ENCODE measurements at regions not wholly inside any gene's neighbourhood (a gene's known extent, or its start where the extent isn't known, plus 50 kb on each side); places are given as distances from the start of the nearest gene placed in this dataset.

DNA sequence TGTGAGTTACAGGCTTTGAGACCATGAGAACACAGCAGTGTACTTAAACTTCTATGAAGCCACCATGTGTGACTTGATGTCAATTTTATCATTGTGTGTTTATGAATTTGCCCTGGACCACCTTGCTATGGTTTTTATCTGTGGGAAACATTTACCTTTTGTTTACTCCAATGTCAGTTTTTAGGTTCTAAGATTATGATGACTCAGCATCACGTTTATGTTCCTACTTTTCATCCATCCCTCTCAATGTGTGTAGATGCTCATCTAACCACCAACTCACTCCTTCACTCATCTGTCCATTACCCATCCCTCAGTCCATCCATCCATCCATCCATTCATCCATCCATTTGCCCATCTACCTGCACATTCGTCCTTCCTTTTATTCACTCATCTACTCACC is 338.8 kb downstream of the MIAT start:
- no peaks in the 10 kb centered on the region for H3K4me1 ChIP-seq (ENCODE audit: control insufficient read depth, insufficient read depth, low read length)
- no peak overlapping the region for H3K4me3 ChIP-seq (ENCODE audit: low read length)
- H3K27me3 ChIP-seq (ENCODE audit: control insufficient read depth, insufficient read depth, low read length): peaks cover 43% of the 10 kb centered on the region
- H3K36me3 ChIP-seq (ENCODE audit: insufficient read depth, low read length): no peaks in the 10 kb centered on the region
- H3K9ac ChIP-seq (ENCODE audit: low read depth, low read length): no peak overlapping the region
- H3K4me2 ChIP-seq (ENCODE audit: low read length): no peak overlapping the region
- H3K9me3 ChIP-seq (replicated peaks; ENCODE audit: low read length): no peaks in the 10 kb centered on the region

DNA sequence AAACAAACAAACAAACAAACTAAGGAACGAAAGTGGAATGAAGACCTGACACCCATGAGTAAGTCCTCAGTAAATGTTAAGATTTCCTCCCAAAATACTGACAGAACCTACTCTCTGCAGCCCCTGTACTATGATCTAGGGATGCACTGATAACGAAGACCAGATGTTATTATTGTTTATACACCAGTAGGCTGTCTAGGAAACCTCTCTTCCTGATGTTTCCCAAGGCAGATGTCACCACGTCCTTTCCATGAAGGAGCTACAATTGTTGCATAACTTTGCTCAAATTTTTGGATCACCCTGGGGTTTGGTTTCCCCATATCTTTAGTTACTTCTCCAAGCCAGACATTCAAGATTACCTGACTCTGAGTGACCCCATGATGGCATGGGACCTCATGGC is 340.7 kb downstream of the MIAT start:
- no peaks in the 10 kb centered on the region for H3K4me1 ChIP-seq (ENCODE audit: control insufficient read depth, insufficient read depth, low read length)
- H3K9ac ChIP-seq (ENCODE audit: low read depth, low read length): no peak overlapping the region
- no peak overlapping the region for H3K4me3 ChIP-seq (ENCODE audit: low read length)
- H3K4me2 ChIP-seq (ENCODE audit: low read length): no peak overlapping the region
- peaks cover 48% of the 10 kb centered on the region for H3K27me3 ChIP-seq (ENCODE audit: control insufficient read depth, insufficient read depth, low read length)
- no peaks in the 10 kb centered on the region for H3K36me3 ChIP-seq (ENCODE audit: insufficient read depth, low read length)
- no peaks in the 10 kb centered on the region for H3K9me3 ChIP-seq (replicated peaks; ENCODE audit: low read length)

DNA sequence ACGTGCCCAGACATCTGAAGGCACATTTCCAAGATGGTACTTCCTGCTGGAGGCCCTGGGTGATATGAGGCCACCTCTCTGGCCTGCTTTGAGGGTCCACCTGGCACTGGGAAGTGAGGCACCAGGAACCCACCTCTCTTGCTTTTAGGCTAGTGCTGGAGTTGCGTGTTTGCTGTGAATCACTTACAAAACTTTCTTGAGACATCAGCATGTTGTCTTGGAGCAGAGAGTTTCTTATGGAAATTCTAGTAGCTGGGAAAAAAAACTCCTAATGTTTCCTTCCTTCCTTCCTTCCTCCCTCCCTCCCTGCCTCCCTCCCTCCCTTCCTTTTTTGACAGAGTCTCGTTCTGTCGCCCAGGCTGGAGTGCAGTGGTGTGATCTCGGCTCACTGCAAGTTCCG is 341.3 kb downstream of the MIAT start:
- no peaks in the 10 kb centered on the region for H3K4me1 ChIP-seq (ENCODE audit: control insufficient read depth, insufficient read depth, low read length)
- H3K9ac ChIP-seq (ENCODE audit: low read depth, low read length): no peak overlapping the region
- H3K27me3 ChIP-seq (ENCODE audit: control insufficient read depth, insufficient read depth, low read length): peaks cover 49% of the 10 kb centered on the region
- H3K4me3 ChIP-seq (ENCODE audit: low read length): no peak overlapping the region
- no peaks in the 10 kb centered on the region for H3K36me3 ChIP-seq (ENCODE audit: insufficient read depth, low read length)
- no peaks in the 10 kb centered on the region for H3K9me3 ChIP-seq (replicated peaks; ENCODE audit: low read length)
- H3K4me2 ChIP-seq (ENCODE audit: low read length): no peak overlapping the region

DNA sequence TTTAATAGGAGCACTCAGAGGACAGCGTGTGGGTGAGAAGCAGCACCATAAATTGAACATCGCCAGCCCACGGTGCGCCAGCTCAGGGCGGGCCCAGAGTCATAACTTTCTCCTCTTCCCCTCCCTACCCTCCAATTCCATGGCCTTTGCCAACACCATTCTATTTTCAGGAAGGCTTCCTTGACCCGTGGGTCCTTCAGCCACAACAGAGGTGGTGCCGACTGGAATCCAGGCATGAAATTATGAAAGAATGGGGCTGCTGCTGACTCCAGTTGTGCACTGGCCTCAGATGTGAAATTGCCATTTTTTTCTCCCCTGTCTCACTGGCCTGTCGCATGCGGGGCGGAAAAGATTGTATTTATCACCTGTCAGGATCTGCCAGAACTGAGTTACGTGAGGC is 345.9 kb downstream of the MIAT start:
- H3K4me3 ChIP-seq (ENCODE audit: low read length): no peak overlapping the region
- no peaks in the 10 kb centered on the region for H3K9me3 ChIP-seq (replicated peaks; ENCODE audit: low read length)
- H3K4me2 ChIP-seq (ENCODE audit: low read length): no peak overlapping the region
- H3K27me3 ChIP-seq (ENCODE audit: control insufficient read depth, insufficient read depth, low read length): peaks cover 53% of the 10 kb centered on the region
- no peaks in the 10 kb centered on the region for H3K36me3 ChIP-seq (ENCODE audit: insufficient read depth, low read length)
- no peak overlapping the region for H3K9ac ChIP-seq (ENCODE audit: low read depth, low read length)
- H3K4me1 ChIP-seq (ENCODE audit: control insufficient read depth, insufficient read depth, low read length): no peaks in the 10 kb centered on the region

DNA sequence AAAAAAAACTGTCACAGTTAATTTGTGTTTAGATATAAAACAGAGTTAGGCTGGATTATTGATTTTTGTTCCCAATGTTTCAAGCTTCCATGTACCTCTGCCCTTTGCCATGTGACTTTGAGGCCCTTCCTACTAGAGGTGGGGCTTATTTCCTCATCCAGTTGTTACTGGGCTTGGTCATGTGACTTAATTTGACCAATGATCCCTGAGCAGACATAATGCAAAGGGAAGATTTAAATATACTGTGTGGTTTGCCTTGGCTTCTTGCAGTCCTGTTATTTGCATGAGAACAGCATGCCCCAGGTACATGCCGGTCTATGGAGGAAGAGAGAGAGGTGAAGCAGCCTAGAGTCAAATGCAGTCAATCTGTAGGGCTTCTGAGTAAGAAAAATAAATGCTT is 347.0 kb downstream of the MIAT start:
- H3K4me2 ChIP-seq (ENCODE audit: low read length): no peak overlapping the region
- no peak overlapping the region for H3K4me3 ChIP-seq (ENCODE audit: low read length)
- H3K27me3 ChIP-seq (ENCODE audit: control insufficient read depth, insufficient read depth, low read length): peaks cover 54% of the 10 kb centered on the region
- H3K36me3 ChIP-seq (ENCODE audit: insufficient read depth, low read length): no peaks in the 10 kb centered on the region
- H3K9ac ChIP-seq (ENCODE audit: low read depth, low read length): no peak overlapping the region
- no peaks in the 10 kb centered on the region for H3K9me3 ChIP-seq (replicated peaks; ENCODE audit: low read length)
- H3K4me1 ChIP-seq (ENCODE audit: control insufficient read depth, insufficient read depth, low read length): no peaks in the 10 kb centered on the region

DNA sequence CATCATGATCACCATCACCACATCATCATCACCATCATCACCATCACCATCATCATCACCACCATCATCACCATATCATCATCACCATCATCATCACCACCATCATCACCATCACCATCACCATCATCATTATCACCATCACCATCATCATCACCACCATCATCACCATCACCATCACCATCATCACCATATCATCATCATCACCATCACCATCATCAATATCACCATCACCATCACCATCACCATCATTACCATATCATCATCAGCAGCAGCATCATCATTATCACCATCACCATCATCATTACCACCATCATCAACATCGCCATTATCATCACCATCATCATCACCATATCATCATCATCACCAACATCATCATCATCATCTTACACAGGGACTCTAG is 351.1 kb downstream of the MIAT start:
- no peaks in the 10 kb centered on the region for H3K36me3 ChIP-seq (ENCODE audit: insufficient read depth, low read length)
- H3K27me3 ChIP-seq (ENCODE audit: control insufficient read depth, insufficient read depth, low read length): peaks cover 51% of the 10 kb centered on the region
- no peaks in the 10 kb centered on the region for H3K4me1 ChIP-seq (ENCODE audit: control insufficient read depth, insufficient read depth, low read length)
- no peak overlapping the region for H3K4me2 ChIP-seq (ENCODE audit: low read length)
- H3K4me3 ChIP-seq (ENCODE audit: low read length): no peak overlapping the region
- no peak overlapping the region for H3K9ac ChIP-seq (ENCODE audit: low read depth, low read length)
- H3K9me3 ChIP-seq (replicated peaks; ENCODE audit: low read length): no peaks in the 10 kb centered on the region

DNA sequence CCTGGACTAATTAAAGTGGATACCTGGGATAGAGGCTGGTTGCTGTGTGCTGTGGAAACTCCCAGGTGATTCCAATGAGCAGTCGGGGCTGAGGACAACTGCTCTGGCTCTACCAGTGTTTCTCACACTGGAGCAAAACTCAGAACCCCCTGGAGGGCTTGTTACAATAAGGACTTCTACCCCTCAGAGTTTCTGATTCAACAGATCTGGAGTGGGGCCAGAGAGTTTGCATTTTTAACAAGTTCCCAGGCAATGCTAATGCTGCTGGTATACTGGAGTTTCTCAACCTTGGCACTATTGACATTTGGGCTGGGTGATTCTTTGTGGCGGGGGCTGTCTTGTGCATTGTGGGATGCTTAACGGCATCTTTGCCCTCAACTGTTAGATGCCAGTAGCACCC is 353.7 kb downstream of the MIAT start:
- H3K9ac ChIP-seq (ENCODE audit: low read depth, low read length): no peak overlapping the region
- H3K27me3 ChIP-seq (ENCODE audit: control insufficient read depth, insufficient read depth, low read length): peaks cover 40% of the 10 kb centered on the region
- no peaks in the 10 kb centered on the region for H3K9me3 ChIP-seq (replicated peaks; ENCODE audit: low read length)
- no peak overlapping the region for H3K4me3 ChIP-seq (ENCODE audit: low read length)
- H3K4me1 ChIP-seq (ENCODE audit: control insufficient read depth, insufficient read depth, low read length): no peaks in the 10 kb centered on the region
- H3K4me2 ChIP-seq (ENCODE audit: low read length): no peak overlapping the region
- H3K36me3 ChIP-seq (ENCODE audit: insufficient read depth, low read length): no peaks in the 10 kb centered on the region

DNA sequence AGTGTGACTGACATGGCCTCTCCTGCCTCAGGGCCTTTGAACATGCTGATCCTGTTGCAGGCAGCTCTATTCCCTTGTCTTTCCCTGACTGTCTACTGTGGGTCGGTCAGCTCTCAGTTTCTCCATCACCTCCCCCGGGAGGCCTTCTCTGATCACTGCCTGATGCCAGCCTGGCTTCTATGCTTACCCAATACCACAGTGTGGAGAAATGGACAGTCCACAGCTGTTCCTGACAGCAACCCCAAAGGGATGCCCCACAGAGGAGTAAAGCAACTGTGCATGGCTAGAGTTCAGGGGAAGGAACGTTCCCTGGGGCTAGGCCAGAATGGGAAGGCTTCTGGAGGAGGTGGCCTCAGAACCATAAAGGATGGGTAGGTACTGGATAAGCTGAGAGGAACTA is 354.3 kb downstream of the MIAT start:
- no peaks in the 10 kb centered on the region for H3K9me3 ChIP-seq (replicated peaks; ENCODE audit: low read length)
- H3K4me3 ChIP-seq (ENCODE audit: low read length): no peak overlapping the region
- no peaks in the 10 kb centered on the region for H3K4me1 ChIP-seq (ENCODE audit: control insufficient read depth, insufficient read depth, low read length)
- no peaks in the 10 kb centered on the region for H3K36me3 ChIP-seq (ENCODE audit: insufficient read depth, low read length)
- no peak overlapping the region for H3K4me2 ChIP-seq (ENCODE audit: low read length)
- peaks cover 44% of the 10 kb centered on the region for H3K27me3 ChIP-seq (ENCODE audit: control insufficient read depth, insufficient read depth, low read length)
- H3K9ac ChIP-seq (ENCODE audit: low read depth, low read length): no peak overlapping the region

DNA sequence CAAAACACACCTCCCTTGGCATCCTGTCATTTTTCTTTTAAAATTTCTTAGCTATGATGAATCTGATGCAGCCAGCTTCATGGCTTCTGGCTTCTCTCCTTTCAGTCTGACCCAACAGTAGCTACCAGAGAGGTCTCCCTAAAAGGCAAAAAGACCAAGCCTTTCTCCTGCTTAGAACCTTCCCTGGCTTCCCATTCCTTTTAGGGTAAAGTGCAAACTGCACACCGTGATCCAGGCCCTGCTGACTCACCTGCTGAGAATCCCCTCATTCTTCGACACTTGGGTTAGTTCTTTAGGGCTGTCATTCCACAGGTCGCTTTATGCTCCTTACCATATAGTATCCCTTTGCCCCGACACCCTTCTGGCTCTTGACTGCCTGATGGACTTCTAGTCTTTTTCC is 362.4 kb downstream of the MIAT start:
- Histone ChIP-seq H3K36me3 (ENCODE audit: insufficient read depth, low read length) (no peaks in the 10 kb centered on the region), H3K9me3 (replicated peaks; ENCODE audit: low read length) (no peaks in the 10 kb centered on the region), H3K27me3 (ENCODE audit: control insufficient read depth, insufficient read depth, low read length) (peaks cover 70% of the 10 kb centered on the region), H3K9ac (ENCODE audit: low read depth, low read length) (no peak overlapping the region), H3K4me2 (ENCODE audit: low read length) (no peak overlapping the region), H3K4me1 (ENCODE audit: control insufficient read depth, insufficient read depth, low read length) (no peaks in the 10 kb centered on the region), H3K4me3 (ENCODE audit: low read length) (no peak overlapping the region)

DNA sequence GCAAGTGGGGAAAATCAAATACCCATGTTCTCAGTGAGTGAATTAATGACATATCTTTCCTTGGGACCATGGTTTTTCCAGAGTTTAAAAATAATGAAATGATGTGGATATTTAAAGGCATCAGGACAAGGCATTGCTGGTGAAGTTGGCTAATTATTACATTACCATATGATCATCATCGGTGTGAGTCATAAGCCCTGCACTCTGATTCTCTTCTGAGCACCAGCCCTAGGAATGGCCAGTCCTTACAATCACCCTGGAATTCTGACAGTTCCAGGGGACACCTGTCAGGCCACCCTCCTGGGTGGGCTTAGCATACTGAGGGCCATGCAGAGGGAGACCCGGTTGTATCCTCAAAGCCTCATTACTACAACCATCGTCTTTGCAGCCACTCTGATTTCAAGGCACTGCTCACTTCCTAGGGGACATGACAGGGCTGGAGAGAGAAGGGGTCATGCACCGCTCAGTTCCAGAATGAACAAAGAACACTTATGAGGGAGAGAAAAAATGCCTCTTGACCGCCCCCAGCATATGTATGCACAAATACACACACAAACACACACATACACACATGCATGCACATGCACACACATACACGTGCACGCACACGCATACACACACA is 365.0 kb downstream of the MIAT start:
- H3K27me3 ChIP-seq (ENCODE audit: control insufficient read depth, insufficient read depth, low read length): peaks cover 72% of the 10 kb centered on the region
- no peak overlapping the region for H3K4me3 ChIP-seq (ENCODE audit: low read length)
- no peaks in the 10 kb centered on the region for H3K9me3 ChIP-seq (replicated peaks; ENCODE audit: low read length)
- no peaks in the 10 kb centered on the region for H3K4me1 ChIP-seq (ENCODE audit: control insufficient read depth, insufficient read depth, low read length)
- H3K36me3 ChIP-seq (ENCODE audit: insufficient read depth, low read length): no peaks in the 10 kb centered on the region
- H3K9ac ChIP-seq (ENCODE audit: low read depth, low read length): no peak overlapping the region
- H3K4me2 ChIP-seq (ENCODE audit: low read length): no peak overlapping the region

DNA sequence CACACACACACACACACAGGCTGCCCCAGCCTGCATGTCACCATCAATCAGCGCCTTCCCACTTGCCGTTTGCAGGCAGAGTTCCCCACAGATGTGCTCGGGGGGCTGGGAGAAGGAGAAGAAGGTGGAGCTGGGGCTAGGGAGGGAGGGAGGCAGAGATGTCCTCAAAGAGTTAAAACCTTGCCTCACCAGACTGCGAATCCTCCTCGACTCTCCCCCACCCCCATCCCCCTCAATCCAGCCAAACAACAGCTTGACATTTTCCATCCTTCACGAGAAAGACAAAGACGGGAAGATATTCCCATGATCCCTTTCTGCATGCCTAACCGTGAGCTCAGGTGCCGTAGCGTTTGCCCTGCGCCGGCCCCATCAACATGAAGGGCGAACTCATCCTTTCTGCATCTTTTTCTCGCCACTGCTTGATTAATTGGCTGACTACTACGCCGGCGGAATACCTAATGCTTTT is 365.5 kb downstream of the MIAT start:
- no peak overlapping the region for H3K4me2 ChIP-seq (ENCODE audit: low read length)
- H3K27me3 ChIP-seq (ENCODE audit: control insufficient read depth, insufficient read depth, low read length): peaks cover 67% of the 10 kb centered on the region
- H3K36me3 ChIP-seq (ENCODE audit: insufficient read depth, low read length): no peaks in the 10 kb centered on the region
- no peak overlapping the region for H3K4me3 ChIP-seq (ENCODE audit: low read length)
- H3K9me3 ChIP-seq (replicated peaks; ENCODE audit: low read length): no peaks in the 10 kb centered on the region
- H3K4me1 ChIP-seq (ENCODE audit: control insufficient read depth, insufficient read depth, low read length): no peaks in the 10 kb centered on the region
- H3K9ac ChIP-seq (ENCODE audit: low read depth, low read length): no peak overlapping the region

DNA sequence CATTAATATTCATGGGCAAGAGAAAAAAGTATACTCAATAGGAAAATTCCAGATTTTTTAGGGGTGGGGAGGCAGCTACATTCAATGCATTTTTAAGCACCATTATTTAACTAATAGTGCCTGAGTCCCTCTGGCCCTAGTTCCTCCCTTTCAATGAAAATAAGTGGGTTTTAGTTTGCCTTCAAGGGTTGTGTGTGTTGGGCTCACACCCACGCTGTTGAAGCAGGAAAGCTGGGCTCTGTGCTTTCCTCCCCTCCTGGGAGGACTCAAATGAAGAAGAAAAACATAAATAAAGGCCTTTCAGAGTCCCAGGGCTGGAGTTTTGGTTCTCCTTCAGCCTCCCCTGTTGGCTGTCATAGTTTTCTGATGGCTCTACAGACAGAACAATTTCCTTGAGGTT is 366.2 kb downstream of the MIAT start:
- Histone ChIP-seq H3K4me1 (ENCODE audit: control insufficient read depth, insufficient read depth, low read length) (no peaks in the 10 kb centered on the region), H3K36me3 (ENCODE audit: insufficient read depth, low read length) (no peaks in the 10 kb centered on the region), H3K4me2 (ENCODE audit: low read length) (no peak overlapping the region), H3K9me3 (replicated peaks; ENCODE audit: low read length) (no peaks in the 10 kb centered on the region), H3K27me3 (ENCODE audit: control insufficient read depth, insufficient read depth, low read length) (peaks cover 66% of the 10 kb centered on the region), H3K9ac (ENCODE audit: low read depth, low read length) (no peak overlapping the region), H3K4me3 (ENCODE audit: low read length) (no peak overlapping the region)

Data from skeletal muscle satellite cell (primary cell).